Sigmoid colon (tissue), 4 donors: ENCODE measurements at regions not wholly inside any gene's neighbourhood (a gene's known extent, or its start where the extent isn't known, plus 50 kb on each side); places are given as distances from the start of the nearest gene placed in this dataset.

Experiments
- CTCF ChIP-seq, 4 experiments: fragments of 450-650 bp in 3 of 4; fragments of 200-600 bp in 1 of 4; IDR thresholded peaks; one replicate each; pipeline ENCODE4 v1.5.1; 2016 to 2019; ENCODE audit warnings: antibody characterized with exemption in 4 of 4, mild to moderate bottlenecking in 3 of 4, moderate library complexity in 2 of 4
- EP300 ChIP-seq, 4 donors: sonication (generic); formaldehyde crosslinking; IDR thresholded peaks; one replicate each; pipeline ENCODE4 v1.6.1; 2017; ENCODE audit warnings: antibody characterized with exemption in 4 of 4
- POLR2A ChIP-seq, 2 donors: fragments of 450-650 bp; IDR thresholded peaks; one replicate each; pipeline ENCODE4 v1.6.1; 2016; ENCODE audit warnings: antibody characterized with exemption in 2 of 2, mild to moderate bottlenecking in 2 of 2, moderate library complexity in 2 of 2
- POLR2AphosphoS5 ChIP-seq, 4 donors: sonication (generic); formaldehyde crosslinking; IDR thresholded peaks; one replicate each; pipeline ENCODE4 v1.6.1; 2017; ENCODE audit warnings: antibody characterized with exemption in 4 of 4

- TF ChIP-seq POLR2AphosphoS5 (IDR thresholded peaks at IDR 0.05) = no peak
- no peak for TF ChIP-seq CTCF (IDR thresholded peaks at IDR 0.05)
- TF ChIP-seq POLR2A (IDR thresholded peaks at IDR 0.05) = no peak
- no peak for TF ChIP-seq EP300 (IDR thresholded peaks at IDR 0.05)
Measured at GRCh38 chr6:144599615-144600014, 314.5 kb downstream of the UTRN start.
